GM23338 (cell line): ENCODE measurements at regions not wholly inside any gene's neighbourhood (a gene's known extent, or its start where the extent isn't known, plus 50 kb on each side); places are given as distances from the start of the nearest gene placed in this dataset.
A peak's percentile ranks its signal among the peaks of the same experiment; 100 is the strongest.

Experiments
- CREB1 ChIP-seq: fragments of 250-450 bp; sonication (Bioruptor Pico); IDR thresholded peaks from 2 replicates; pipeline ENCODE4 v1.5.0; 2020; ENCODE audit warnings: low read depth, mild to moderate bottlenecking, moderate library complexity
- ETS1 ChIP-seq: IDR thresholded peaks from 2 replicates; pipeline ENCODE4 v1.6.1; 2016; ENCODE audit warnings: antibody characterized with exemption
- EZH2 ChIP-seq: fragments of 200-600 bp; sonication (generic); IDR thresholded peaks from one replicate; pipeline ENCODE4 v1.8.0; 2017; ENCODE audit warnings: antibody characterized with exemption, mild to moderate bottlenecking, low read depth; ENCODE audit not compliant: unreplicated experiment
- EZH2phosphoT487 ChIP-seq: fragments of 200-600 bp; sonication (generic); IDR thresholded peaks from one replicate; pipeline ENCODE4 v1.8.1; 2018; ENCODE audit warnings: antibody characterized with exemption; ENCODE audit not compliant: unreplicated experiment
- JUNB ChIP-seq: IDR thresholded peaks from one replicate; pipeline ENCODE4 v1.6.1; 2016; ENCODE audit warnings: antibody characterized with exemption; ENCODE audit not compliant: unreplicated experiment
- NANOG ChIP-seq: IDR thresholded peaks from 2 replicates; pipeline ENCODE4 v1.6.1; 2016; ENCODE audit warnings: antibody characterized with exemption, borderline replicate concordance
- POLR2AphosphoS5 ChIP-seq: IDR thresholded peaks from 2 replicates; pipeline ENCODE4 v1.6.1; 2016; ENCODE audit warnings: antibody characterized with exemption, low read depth
- STAT1 ChIP-seq: IDR thresholded peaks from one replicate; pipeline ENCODE4 v1.6.1; 2016; ENCODE audit warnings: antibody characterized with exemption; ENCODE audit not compliant: unreplicated experiment
- ZNF114 ChIP-seq: fragments of 250-450 bp; sonication (Bioruptor Pico); IDR thresholded peaks from 2 replicates; pipeline ENCODE4 v1.5.0; 2020; ENCODE audit warnings: mild to moderate bottlenecking, moderate library complexity
- ZNF331 ChIP-seq: fragments of 250-450 bp; sonication (Bioruptor Pico); IDR thresholded peaks from 2 replicates; pipeline ENCODE4 v1.5.0; 2020; ENCODE audit warnings: low read depth, mild to moderate bottlenecking, moderate library complexity
- TF ChIP-seq, protein P1 (sequence below), 2 experiments: fragments of 200-600 bp in 1 of 2; sonication (generic) in 1 of 2; conservative IDR thresholded peaks; 2 replicates each; pipeline versions ENCODE4 v1.5.1 to v1.6.1; 2016 to 2017; ENCODE audit warnings: antibody characterized with exemption in 2 of 2, low read depth in 2 of 2, mild to moderate bottlenecking in 2 of 2, moderate library complexity in 1 of 2
- TF ChIP-seq, protein P2 (sequence below): IDR thresholded peaks from one replicate; pipeline ENCODE4 v1.6.1; 2018; ENCODE audit warnings: antibody characterized with exemption; ENCODE audit not compliant: unreplicated experiment

GRCh38 chr4:35541888-35542213 lies 702.5 kb downstream of the ARAP2 start:
- TF ChIP-seq, protein P1, sequence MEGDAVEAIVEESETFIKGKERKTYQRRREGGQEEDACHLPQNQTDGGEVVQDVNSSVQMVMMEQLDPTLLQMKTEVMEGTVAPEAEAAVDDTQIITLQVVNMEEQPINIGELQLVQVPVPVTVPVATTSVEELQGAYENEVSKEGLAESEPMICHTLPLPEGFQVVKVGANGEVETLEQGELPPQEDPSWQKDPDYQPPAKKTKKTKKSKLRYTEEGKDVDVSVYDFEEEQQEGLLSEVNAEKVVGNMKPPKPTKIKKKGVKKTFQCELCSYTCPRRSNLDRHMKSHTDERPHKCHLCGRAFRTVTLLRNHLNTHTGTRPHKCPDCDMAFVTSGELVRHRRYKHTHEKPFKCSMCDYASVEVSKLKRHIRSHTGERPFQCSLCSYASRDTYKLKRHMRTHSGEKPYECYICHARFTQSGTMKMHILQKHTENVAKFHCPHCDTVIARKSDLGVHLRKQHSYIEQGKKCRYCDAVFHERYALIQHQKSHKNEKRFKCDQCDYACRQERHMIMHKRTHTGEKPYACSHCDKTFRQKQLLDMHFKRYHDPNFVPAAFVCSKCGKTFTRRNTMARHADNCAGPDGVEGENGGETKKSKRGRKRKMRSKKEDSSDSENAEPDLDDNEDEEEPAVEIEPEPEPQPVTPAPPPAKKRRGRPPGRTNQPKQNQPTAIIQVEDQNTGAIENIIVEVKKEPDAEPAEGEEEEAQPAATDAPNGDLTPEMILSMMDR (conservative IDR thresholded peaks at IDR 0.05; ENCODE audit: low read depth in 2 of 2), result peak; percentile 33
- no peak for TF ChIP-seq EZH2
- TF ChIP-seq POLR2AphosphoS5, result no peak
- TF ChIP-seq JUNB, result no peak
- no peak for TF ChIP-seq ZNF114 (CRISPR knock-in tag)
- TF ChIP-seq, protein P2, sequence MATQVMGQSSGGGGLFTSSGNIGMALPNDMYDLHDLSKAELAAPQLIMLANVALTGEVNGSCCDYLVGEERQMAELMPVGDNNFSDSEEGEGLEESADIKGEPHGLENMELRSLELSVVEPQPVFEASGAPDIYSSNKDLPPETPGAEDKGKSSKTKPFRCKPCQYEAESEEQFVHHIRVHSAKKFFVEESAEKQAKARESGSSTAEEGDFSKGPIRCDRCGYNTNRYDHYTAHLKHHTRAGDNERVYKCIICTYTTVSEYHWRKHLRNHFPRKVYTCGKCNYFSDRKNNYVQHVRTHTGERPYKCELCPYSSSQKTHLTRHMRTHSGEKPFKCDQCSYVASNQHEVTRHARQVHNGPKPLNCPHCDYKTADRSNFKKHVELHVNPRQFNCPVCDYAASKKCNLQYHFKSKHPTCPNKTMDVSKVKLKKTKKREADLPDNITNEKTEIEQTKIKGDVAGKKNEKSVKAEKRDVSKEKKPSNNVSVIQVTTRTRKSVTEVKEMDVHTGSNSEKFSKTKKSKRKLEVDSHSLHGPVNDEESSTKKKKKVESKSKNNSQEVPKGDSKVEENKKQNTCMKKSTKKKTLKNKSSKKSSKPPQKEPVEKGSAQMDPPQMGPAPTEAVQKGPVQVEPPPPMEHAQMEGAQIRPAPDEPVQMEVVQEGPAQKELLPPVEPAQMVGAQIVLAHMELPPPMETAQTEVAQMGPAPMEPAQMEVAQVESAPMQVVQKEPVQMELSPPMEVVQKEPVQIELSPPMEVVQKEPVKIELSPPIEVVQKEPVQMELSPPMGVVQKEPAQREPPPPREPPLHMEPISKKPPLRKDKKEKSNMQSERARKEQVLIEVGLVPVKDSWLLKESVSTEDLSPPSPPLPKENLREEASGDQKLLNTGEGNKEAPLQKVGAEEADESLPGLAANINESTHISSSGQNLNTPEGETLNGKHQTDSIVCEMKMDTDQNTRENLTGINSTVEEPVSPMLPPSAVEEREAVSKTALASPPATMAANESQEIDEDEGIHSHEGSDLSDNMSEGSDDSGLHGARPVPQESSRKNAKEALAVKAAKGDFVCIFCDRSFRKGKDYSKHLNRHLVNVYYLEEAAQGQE, result no peak
- no peak for TF ChIP-seq CREB1 (CRISPR knock-in tag)
- TF ChIP-seq NANOG, result no peak
- TF ChIP-seq EZH2phosphoT487, result no peak
- TF ChIP-seq ZNF331 (CRISPR knock-in tag), result no peak
- TF ChIP-seq ETS1, result no peak
- no peak for TF ChIP-seq STAT1
